Heart left ventricle (tissue), 13 donors: ENCODE measurements at regions not wholly inside any gene's neighbourhood (a gene's known extent, or its start where the extent isn't known, plus 50 kb on each side); places are given as distances from the start of the nearest gene placed in this dataset.

Source experiments
- POLR2A ChIP-seq, 2 donors: fragments of 450-650 bp; IDR thresholded peaks; one replicate each; pipeline ENCODE4 v1.6.1; 2017; ENCODE audit warnings: antibody characterized with exemption in 2 of 2, mild to moderate bottlenecking in 2 of 2, moderate library complexity in 2 of 2
- TF ChIP-seq, protein P1 (sequence below), 12 donors: fragments of 200-600 bp; sonication (generic) in 4 of 12; IDR thresholded peaks; one replicate each; pipeline versions ENCODE4 v1.5.0 to v1.8.0; 2018 to 2022; ENCODE audit warnings: antibody characterized with exemption in 12 of 12, mild to moderate bottlenecking in 5 of 12
- donor health status: ischemic (EF 13 %, LVEDD 7.1; RV severe dilation, severe dysfunction).
- donor health status: DM: no; HTN: yes; CAD: no.
- donor health status: DM: no; HTN: no; CAD: no.
- donor health status: ischemic (EF 25% LVEDD 6.9; RV normal size, moderate dysfunction).
- donor health status: ischemic (EF 25% LVEDD 5.7; RV mildly dilated, moderate dysfunction).
- donor health status: ischemic (EF 35%, LVEDD 5.7; RV mildly dilated, moderate dysfunction).
- donor health status: nonischemic (EF 11% LVEDD 7.7; RV severe dilation, severe dysfunction).
- donor health status: DM: yes; HTN: yes; CAD: no.
- donor health status: PGD.
- donor health status: ischemic (EF 29% LVEDD 5.4; RV normal size, mild dysfunction).
- donor health status: nonischemic (EF 23%, LVEDD 6.1; RV moderate dilation, normal function).

DNA sequence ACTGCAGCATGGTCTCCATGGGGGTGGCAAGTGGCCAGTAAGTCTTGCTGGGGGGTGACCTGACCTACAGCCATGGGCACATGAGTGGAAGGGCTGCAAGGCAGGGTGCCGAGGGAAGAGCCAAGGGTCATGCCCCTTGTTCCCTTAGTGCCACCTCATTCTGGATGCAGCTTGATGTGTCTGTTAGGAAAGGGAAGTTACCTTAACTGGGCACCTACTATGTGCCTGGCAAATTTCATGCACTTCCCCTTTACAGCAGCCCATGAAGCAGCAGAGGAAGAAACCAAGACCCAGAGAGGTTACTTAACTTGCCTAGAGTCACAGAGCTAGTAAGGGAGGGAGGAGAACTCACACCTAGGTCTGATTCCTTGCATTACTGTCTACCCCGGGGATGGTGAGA is 174.0 kb downstream of the MRPL14 start:
- TF ChIP-seq, protein P1, sequence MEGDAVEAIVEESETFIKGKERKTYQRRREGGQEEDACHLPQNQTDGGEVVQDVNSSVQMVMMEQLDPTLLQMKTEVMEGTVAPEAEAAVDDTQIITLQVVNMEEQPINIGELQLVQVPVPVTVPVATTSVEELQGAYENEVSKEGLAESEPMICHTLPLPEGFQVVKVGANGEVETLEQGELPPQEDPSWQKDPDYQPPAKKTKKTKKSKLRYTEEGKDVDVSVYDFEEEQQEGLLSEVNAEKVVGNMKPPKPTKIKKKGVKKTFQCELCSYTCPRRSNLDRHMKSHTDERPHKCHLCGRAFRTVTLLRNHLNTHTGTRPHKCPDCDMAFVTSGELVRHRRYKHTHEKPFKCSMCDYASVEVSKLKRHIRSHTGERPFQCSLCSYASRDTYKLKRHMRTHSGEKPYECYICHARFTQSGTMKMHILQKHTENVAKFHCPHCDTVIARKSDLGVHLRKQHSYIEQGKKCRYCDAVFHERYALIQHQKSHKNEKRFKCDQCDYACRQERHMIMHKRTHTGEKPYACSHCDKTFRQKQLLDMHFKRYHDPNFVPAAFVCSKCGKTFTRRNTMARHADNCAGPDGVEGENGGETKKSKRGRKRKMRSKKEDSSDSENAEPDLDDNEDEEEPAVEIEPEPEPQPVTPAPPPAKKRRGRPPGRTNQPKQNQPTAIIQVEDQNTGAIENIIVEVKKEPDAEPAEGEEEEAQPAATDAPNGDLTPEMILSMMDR (IDR thresholded peaks at IDR 0.05), result no peak
- no peak for TF ChIP-seq POLR2A (IDR thresholded peaks at IDR 0.05)
